CD4-positive, alpha-beta T cell treated with Interleukin-1 beta for 1 hour (primary cell): ENCODE measurements at regions not wholly inside any gene's neighbourhood (a gene's known extent, or its start where the extent isn't known, plus 50 kb on each side); places are given as distances from the start of the nearest gene placed in this dataset.

Experiments
- DNase-seq, 2 donors: peaks; one replicate each; pipeline ENCODE4 v3.0.0-alpha.2; 2020 to 2022

DNA sequence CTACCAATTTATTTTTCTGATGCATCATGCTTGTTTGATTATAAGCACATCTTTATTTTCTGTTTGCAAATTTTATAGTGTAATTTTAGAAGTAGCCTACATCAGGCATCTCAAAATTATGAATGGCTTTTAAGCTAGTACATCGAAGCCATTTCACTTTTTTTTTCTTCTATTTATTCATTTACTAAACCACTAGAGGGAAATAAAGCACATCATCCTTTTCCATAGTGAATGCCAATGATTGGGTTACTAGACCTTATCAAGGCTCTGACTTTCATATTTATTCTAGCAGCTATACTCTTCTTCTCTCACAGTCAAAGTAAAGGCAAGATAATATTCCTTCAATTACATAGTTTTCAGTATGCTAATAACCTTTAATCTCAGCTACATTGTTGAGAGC, 736.4 kb upstream of the LRFN5 start:
- DNase-seq = no peak

DNA sequence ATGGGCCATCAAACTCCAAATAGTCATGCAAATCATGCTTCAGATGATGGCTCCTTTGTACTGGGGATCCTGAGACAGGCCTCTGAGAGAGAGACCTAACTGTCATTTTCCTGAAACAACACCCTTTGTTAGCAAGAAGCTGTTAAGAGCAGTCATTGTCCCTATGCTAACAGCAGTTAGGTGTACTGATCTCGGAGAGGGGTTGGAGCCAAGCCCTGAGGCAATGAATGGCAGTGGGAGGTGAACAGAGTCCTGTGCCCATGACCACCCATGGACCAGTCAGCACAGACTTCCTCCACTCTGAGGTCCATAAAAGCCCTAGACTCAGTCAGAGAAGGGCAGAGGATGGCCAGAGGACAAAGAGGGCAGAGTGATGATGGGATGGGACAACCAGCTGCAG, 747.6 kb upstream of the LRFN5 start:
- DNase-seq = no peak

DNA sequence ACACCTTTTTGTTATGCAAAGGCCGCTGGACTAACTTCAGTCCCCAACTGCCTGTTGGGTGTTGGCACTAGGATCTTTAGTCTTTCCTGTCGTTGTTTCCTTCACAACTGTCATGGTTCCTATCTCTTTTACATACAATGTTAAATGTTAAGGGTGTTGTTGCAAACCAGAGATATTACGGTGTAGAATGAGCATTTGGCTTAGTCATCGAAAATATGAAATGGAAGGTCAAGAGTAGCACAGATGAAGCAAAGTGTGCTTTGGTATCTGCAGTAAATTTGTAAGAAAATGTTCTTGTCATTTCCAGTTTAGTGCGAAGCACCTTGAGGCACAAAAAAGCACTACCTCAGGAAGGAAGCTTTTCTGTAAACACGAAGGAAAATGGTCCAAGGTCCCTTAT, 751.3 kb upstream of the LRFN5 start:
- DNase-seq = no peak

DNA sequence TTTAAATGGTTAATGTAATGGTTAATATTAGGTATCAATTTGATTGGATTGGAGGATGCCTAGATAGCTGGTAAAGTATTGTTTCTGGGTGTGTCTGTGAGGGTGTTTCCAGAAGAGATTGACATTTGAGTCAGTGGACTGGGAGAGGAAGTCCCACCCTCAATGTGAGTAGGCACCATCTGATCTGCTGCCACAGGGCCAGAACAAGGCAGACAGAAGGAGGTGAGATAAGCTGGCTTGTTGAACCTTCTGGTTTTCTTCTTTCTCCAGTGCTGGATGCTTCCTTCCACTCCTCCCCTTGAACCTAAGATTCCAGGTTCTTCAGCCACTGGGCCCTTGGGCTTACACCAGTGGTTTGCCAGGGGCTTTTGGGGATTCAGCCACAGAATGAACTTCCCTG, 756.5 kb upstream of the LRFN5 start:
- DNase-seq = no peak

DNA sequence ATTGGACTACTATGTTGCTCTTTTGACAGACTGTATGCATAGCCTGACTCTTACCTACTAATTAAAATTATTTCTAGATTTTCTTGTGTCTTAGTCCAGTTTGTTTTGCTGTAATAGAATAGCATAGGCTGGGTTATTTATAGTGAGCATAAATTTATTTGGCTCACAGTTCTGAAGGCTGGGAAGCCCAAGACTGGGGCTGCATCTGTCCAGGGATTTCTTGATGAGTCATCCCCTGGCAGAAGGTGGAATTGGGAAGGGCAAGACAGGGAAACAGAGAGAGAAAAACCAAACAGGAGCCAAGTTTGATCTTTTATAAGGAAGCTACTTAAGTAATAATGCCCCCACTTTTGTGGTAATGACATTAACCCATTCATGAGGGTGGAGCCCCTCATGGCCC, 759.2 kb upstream of the LRFN5 start:
- no peak for DNase-seq

GRCh38 chr14:40842816-40843215, 763.9 kb upstream of the LRFN5 start:
- DNase-seq = no peak

DNA sequence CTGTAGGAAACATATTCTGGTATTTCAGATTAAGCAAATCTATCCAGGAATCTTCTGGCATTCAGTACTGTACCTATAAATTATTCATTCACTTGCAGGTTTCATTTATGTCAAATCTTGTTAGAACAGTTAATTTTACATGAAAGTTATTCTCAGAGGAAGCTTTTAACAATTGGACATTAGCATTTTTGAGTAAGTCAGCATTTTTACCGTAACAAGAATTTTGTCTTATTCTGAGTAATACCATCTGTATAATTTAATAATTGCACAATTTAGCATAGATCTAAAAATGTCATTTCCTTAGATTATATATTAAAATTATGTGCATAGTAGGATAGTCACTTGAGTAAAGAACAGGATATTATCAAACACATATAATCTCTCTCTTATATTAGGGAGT, 764.8 kb upstream of the LRFN5 start:
- DNase-seq = no peak

DNA sequence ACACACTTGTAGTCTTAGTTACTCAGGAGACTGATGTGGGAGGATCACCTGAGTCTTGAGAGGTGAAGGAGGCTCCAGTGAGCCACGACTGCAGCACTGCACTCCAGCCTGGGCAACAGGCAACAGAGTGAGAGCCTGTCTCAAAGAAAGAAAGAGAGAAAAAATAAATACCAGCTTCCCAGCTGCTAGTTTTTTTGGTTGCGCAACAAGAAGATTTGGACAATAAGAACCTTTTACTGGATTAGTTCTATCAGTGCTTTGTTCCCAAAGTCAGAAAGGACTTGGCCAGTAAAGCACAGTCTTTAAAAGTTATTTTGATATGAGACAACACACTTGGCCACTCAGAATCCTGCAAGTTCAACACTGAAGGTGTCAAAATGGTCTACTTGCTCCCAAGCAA, 768.1 kb upstream of the LRFN5 start:
- no peak for DNase-seq

DNA sequence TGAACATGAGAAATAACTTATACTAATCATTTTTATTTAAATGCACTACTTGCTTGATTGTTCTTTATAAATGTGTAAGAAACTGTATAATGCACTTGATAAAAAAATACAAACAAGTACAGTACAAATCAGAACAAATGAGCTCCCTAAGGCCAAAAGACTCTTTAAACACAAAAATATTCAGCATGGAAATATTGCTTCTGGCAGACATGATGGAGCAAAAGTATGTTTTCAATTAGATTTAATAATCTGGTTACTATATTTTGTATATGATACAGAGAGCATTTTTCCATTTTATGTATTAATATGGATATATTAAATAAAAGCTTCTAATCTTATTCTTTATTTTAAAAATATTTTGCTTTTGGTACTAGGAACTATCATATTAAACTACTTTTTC, 800.2 kb upstream of the LRFN5 start:
- DNase-seq = no peak

DNA sequence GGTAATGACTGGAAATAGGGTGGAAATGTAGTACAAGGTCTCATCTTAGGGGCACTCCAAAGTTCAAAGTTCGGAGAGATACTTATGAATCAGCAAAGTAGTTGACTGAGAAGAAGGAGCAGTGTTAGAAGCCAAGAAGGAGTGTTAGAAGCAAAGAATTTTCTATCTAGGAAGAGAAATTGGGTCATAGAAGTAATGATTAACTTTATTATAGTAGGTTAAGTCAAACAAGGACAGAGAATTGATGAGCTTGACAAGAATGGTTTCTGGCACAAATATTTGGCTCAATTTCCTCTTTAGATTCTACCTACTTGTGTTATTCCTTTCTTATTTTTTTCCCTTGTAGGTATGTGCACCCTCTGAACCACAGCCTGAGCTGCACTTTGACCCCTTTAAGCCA, 810.5 kb upstream of the LRFN5 start:
- DNase-seq = no peak

DNA sequence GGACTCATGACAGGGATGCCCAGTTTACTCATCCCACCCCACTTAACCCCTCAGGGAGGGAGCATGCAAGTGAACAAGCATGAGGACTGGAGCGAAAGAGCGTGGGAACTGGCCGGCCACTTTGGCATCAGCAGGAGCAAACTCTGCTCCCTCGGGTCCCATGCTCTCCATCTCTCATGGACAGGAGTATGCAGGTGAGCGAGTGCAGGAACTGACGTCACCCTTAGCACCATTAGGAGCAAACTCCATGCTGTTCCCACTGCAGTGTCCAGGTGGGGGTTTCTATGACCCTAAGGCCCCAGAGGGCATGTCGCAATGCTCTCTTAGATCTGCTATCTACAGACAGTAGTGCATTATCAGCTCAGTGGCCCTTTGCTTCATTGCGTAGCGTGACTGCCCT, 821.8 kb upstream of the LRFN5 start:
- no peak for DNase-seq

GRCh38 chr14:40762685-40763084, 844.0 kb upstream of the LRFN5 start:
- no peak for DNase-seq

DNA sequence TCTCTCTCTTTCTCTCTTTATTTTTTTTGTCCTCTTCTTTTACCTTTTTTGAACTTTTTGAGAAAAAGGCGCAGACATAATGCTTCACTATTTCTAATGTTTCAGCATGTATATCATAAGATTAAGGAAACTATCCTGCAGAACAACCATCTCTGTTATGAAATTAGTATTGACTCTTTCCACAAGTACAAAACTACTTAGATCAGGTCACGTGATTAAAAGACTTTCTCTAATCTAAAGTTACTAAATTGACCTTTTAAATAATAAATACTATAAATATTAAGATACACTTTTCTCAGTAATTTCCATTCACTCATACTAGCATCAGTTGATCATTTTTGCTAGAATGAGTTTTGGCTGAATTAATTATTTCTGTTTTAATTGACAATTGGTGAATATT, 844.5 kb upstream of the LRFN5 start:
- DNase-seq = no peak

- DNase-seq = no peak
Observed at GRCh38 chr14:40760704-40761103, 846.0 kb upstream of the LRFN5 start.

DNA sequence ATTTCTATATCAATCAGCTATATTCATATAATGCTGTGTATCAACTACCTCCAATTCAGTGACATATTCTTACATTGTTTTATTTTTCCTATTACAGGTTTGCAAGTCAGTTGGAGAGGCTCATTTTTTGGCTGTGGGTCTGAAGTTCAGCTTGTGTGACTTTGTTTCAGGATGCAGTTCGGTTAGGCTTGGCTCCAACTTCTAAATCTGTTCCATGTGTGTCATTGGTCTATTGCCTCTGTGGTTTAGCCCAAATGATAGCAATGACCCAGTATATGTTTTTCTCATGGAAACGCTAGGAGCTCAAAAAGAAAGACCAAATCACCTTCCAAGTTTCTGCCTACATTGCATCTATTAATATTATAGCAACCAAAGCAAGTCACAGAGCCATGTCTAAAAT, 848.6 kb upstream of the LRFN5 start:
- DNase-seq = no peak

DNA sequence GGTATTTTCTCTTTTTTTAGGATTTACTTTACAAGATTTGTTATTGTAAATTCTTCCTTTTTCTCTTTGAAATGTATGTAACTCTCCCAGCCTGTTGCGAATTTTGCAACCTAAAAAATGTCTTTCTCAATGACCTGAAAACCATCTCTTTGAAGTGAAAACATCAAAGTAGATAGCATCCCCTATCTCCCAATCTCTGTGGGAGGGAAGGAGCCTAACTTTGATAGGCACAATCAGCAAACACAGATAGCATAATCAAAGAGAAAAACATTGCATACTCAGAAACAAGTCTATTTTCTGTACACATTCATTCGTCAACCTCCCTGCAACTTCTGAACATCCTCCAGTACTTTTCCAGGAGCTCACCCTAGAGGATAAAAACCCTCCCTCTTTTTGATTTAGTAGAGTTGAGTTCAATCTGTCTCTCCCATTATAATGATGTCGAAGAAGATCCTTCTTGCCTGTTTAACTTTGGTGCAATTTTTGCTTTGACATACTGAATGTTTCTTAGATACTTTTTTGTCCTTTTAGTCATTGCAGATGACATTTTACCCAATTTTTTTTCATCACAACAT, 849.2 kb upstream of the LRFN5 start:
- DNase-seq = no peak

- DNase-seq = no peak
Observed at GRCh38 chr14:40733206-40733605, 873.5 kb upstream of the LRFN5 start.

DNA sequence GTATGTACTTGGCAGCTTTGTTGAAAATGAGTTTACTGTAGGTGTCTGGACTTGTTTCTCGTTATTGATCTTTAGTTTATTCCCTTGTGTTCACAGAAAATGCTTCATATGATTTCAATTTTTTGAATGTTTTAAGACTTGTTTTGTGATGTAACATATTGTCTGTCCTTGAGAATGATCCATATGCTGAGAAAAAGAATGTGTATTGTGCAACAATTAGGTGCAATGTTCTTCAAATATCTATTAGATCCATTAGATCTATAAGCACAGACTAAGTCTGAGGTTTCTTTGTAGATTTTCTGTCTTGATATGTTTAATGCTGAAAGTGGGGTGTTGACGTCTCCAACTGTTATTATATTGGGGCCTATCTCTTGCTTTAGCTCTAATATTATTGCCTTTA, 879.6 kb upstream of the LRFN5 start:
- DNase-seq = no peak

GRCh38 chr14:40713387-40713786, 893.3 kb upstream of the LRFN5 start:
- no peak for DNase-seq

GRCh38 chr14:40697231-40697630, 909.4 kb upstream of the LRFN5 start:
- DNase-seq = no peak

DNA sequence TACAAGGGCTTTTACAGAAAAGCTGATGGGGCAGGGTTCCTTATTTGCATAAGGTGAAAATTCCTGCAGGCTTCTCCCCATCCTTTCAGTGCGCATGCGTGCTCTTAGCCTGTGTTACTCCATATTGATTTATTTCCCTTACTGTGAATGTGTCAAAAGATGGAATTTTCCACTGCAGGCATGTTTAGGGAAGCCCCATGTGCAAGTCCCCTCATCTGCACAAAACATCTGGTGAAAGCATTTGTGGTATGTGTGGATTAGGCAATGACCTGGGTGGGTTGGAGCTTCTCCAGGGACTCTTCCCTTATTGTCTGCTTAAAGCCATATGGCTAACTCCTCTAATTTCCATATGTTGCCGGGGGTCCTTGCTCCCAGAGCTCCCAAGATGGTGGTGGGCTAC, 912.7 kb upstream of the LRFN5 start:
- DNase-seq = no peak

DNA sequence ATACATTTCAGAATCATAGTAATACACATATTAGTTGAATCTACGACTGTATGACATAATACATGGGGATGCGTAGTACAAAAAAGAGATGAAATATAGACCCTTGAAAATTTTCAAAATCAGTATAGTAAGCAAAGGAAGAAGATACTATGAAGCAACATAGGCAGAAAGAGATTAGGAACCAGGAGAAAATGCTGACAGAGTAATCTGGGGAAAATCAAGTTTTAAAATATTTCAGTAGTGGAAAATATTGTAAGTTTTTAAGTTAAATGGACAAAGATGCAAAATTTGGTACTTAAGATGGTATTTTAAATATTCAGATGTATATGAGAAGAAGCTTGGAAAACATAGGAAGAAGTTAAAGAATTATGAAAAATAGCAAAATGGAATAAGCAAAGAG, 915.6 kb upstream of the LRFN5 start:
- no peak for DNase-seq

DNA sequence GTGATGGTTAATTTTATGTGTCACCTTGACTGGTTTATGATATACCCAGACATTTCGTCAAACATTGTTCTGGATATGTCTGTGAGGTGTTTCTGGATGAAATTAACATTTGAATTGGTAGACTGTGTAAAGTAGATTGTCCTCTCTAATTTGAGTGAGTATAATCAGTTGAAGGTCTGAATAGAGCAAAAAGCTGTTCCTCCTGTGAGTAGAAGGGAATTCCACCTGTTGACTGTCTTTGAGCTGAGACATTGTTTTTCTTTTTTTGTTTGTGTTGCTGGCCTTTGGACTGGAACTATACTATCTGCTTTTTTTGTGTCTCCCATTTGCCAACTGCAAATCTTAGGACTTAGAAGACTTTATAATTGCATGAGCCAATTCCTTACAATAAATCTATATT, 920.9 kb upstream of the LRFN5 start:
- no peak for DNase-seq

- no peak for DNase-seq
Observed at GRCh38 chr14:40684328-40684727, 922.3 kb upstream of the LRFN5 start.

DNA sequence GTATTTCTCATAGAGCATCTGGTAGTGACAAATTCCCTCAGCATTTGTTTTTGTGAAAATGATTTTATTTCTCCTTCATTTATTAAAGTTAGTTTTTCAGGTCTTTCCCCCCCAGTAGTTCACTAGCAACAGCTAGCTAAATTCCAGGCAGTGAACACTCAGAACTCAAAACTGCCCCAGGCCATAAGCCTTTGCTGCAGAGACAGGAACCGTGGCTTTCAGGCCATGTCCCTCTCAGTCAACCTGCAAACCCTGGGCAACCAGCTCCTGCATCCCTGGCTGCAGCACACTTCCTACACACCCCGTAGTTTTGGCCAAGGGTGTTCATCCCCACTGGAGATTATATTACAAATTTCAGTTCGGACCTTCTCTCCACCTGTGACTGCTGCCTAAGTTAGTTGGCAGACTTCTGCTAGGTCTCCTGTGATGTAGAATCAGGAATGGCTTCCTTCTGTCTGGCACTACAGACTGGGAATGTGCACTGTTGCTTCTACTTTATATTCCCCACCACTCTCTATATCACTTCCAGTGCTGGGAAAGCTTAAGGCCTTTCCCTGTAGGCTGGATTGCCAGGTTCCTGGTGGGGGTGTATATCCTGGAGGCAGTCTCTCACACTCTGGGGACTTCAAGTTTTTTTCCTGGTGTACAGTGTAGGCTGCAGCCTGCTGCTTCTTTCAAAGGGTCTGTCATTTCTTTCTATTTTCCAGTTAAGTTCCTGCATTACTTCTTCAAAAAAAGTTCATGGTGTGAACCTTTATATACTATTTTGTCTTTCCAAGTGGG, 924.4 kb upstream of the LRFN5 start:
- DNase-seq = no peak
